HG02759 (cell line): ENCODE measurements at regions not wholly inside any gene's neighbourhood (a gene's known extent, or its start where the extent isn't known, plus 50 kb on each side); places are given as distances from the start of the nearest gene placed in this dataset.

Experiments
- ATAC-seq: cut with Tn5 transposase; IDR thresholded peaks from one replicate; pipeline ENCODE4 v1.9.1; 2021; ENCODE audit warnings: mild to moderate bottlenecking, moderate library complexity; ENCODE audit not compliant: unreplicated experiment

DNA sequence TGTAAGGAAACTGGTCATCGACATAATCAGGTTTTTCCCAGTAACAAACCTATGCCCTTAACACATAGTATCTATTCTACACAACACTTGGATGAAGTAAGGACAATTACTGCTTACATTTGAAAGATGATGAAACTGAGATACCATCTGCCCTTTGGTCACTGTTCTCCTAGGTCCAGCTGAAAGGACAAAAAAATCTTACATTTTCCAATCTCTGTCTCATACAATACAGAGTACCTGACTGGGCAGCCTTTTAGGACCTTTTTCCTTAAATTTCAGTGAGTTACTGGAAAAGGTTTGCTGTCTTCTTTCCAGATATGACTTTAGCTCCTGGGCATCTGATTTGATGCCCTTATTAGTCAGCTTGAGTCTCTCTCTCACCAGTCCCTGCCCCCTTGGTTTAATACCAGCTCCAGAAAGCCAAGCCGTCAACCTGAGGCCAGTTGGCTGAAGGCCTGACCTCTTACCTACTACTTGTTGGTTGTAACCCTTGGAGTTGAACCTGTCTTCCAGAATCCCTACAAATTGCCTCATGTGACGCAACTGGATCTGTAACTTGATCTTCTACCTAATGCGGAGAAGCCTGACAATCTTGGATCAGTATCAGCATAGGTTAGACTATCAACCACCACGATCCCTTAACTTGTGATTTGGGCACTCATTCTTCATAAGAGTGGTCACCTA is 355.3 kb upstream of the ZNF385D start:
- ATAC-seq: no peak

GRCh38 chr3:22111226-22111625 is 360.2 kb upstream of the ZNF385D start:
- ATAC-seq: no peak

DNA sequence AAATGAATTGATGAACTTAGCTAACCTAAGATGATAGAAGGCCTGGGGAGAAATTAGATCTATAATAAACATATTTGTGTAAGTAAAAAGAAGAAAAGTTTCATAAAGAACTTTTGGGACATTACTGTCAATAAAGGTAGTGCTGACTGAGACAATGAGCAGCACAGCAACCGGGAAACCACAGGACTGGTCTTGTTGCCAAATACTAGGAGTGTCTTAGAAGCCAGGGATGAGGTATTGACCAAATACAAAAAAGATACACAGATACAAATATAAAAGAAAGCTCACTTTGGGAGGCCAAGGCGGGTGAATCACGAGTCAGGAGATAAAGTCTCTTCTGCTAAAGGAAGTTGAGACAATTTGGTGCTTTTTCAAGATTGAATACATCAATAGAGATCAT is 362.4 kb upstream of the ZNF385D start:
- ATAC-seq: no peak

DNA sequence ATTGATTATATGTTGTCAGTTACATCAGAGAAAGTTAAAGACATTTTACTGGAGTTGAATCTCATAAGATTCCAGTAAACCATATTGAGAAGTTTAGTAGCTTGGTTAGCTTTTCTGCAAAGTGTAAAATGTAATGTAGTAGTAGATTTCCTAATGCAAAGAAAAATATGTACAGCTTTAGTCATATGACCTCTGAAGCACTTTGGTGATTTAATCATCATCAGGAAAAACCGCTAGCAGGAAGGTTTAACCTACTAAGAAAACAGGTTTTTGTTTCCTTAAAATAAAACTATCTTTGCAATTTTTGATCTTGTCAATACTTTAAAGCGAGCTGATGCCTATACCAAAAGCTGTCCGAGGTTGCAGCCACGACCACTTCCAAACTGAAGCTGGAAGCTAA is 364.6 kb upstream of the ZNF385D start:
- ATAC-seq: no peak

- ATAC-seq: no peak
Observed at GRCh38 chr3:22117091-22117490, 366.1 kb upstream of the ZNF385D start.

DNA sequence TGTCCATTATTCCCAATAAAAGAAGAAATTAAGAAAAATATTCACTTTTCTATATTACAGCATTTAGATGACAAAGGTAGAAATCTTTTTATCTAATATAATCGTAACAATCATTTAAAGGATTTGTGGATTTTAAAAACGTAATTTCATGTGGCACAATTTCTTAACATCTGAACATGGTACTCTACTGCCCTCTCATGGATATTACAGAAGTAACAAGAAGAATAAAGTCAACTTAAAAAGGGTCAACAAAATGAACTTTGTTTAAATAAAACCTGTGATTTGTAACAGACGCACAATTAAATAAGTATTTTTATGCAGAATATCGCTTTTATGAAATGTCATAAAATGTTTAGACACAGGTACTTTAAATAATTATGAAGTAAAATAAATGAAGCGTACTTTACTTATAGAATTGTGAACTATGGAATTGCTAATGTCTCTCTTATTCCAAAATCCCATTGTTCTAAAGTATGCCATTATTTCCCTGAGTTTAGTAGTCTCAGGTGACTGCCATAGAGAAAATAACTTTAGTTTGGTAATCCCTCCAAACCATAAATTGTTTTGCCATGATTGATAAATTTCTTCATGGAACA is 366.8 kb upstream of the ZNF385D start:
- ATAC-seq: no peak

GRCh38 chr3:22118542-22118941 is 367.5 kb upstream of the ZNF385D start:
- ATAC-seq: no peak

GRCh38 chr3:22121068-22121701 is 370.2 kb upstream of the ZNF385D start:
- peak; percentile 75 for ATAC-seq

GRCh38 chr3:22122567-22122966 is 371.6 kb upstream of the ZNF385D start:
- peak; percentile 77 for ATAC-seq

- no peak for ATAC-seq
Observed at GRCh38 chr3:22129101-22129500, 378.1 kb upstream of the ZNF385D start.

GRCh38 chr3:22141769-22142168 is 390.8 kb upstream of the ZNF385D start:
- ATAC-seq: no peak

DNA sequence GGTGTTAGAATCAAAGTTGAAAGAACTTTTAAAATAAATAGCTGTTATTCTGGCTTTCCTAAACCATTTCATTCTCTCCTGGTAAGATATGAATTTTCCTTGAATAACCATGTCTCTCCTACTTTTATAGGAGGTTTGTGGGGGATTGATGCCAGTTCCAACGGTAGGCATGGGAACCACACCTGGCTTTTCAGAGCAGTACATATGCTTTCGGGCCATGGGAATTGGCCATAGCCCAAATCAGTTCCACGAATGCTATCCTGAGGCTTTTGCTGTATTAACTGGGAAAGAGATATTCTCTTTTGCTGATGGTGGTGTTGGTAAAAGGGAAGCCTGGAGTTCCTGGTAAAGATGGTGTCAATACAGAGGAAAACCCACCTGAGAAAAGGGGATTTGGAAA is 396.2 kb upstream of the ZNF385D start:
- no peak for ATAC-seq

DNA sequence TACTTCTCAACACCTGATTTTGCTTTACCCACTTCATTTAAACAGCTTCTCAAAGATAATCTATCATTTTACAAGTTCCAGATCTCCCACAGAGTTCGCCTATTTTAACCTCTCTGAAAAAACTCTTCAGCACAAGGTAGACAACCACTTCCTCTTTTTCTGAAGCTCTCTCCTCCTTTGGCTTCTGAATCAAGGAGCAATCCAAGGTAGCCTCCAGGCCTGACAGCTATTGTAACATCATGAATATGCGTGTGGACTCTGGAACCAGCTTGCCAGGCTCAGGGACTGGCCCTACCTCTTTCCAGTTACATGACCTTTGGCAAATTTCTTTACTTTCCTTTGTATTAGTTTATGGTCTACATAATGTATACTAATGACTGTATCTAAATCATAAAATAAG is 405.9 kb upstream of the ZNF385D start:
- no peak for ATAC-seq

DNA sequence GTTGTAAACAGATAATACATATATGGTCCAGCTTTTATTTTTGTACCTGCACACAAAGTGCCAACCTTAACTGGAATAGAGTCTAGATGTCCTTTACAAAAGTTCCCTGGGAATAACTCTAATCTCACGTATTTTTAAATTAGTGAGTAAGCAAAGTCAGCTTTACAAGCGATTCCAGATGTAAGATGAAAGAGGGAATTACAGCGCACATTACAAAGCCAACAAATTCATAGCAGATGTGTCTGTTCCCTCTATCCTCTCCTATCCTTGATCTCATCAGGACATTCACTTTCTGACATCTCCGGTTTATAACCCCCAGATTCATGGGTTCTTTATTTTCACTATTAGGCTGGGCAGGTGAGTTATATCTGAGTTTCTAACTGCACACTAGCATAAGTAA is 406.8 kb upstream of the ZNF385D start:
- ATAC-seq: no peak

DNA sequence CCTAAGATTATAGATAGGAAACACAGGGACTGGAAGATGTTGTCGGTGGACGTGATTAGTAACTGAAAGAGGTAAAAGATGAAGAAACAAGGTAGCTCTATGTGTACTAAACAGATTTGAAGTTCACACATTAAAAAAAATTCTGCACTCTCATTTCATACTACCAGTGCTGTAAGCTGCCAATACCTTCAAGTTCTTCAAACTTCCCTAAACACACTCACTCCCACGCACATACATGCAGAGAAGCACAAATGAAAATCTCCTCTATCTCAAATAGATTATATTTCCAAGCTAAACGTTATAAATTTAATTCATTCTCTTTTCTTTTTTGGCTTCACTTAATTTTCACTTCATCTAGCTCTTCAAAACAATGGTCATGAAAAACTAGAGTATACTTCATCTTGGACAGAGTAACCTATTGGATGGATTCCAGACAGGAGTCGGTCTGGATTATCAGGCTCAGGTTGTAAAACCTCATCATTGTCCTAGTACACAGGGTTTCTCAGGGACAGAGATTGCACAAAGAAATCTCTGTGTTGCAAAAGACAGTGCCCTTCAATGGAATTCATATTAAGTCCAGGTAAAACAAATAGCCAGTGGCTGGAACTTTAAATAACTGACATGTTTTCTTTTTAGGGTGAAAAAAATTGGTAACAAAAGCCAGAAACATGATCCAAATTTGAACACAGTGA is 408.1 kb upstream of the ZNF385D start:
- ATAC-seq: no peak

- ATAC-seq: no peak
Observed at GRCh38 chr3:22161315-22161714, 410.3 kb upstream of the ZNF385D start.

GRCh38 chr3:22170370-22170769 is 419.4 kb upstream of the ZNF385D start:
- ATAC-seq: no peak

DNA sequence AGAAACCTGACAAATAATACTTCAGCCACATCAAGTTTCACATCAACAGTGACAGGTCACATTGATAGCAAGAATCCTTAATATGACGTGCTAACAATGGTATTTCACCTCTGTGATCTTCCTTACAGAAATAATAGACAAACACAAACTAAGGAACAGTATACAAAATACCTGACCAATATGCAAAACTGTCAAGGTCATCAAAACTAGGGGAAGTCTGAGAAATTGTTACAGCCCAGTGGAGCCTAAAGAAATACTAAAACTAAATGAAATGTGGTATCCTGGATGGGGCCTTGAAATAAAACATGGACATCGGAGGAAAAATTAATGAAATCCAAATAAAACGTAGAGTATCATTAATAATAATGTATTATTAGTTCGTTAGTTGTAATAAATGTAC is 422.0 kb upstream of the ZNF385D start:
- ATAC-seq: no peak

DNA sequence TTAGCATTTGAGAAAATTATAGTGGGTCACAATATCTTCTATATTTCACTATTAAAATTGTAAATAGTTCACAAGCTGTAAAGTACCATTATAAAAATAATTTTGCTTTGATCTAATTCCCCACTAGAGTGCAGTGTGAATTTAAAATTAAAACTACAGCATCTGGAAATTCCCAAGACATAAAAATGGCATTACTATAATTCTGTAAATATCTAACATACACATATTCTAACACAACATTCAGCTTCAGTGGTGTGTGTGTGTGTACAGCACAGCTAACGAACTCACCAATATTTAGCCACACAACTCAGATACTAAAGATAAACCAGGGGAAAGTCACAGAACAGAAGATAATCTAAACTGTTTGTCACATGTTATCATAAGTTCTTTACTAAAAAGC is 424.9 kb upstream of the ZNF385D start:
- no peak for ATAC-seq

- ATAC-seq: no peak
Observed at GRCh38 chr3:22176911-22177310, 425.9 kb upstream of the ZNF385D start.

DNA sequence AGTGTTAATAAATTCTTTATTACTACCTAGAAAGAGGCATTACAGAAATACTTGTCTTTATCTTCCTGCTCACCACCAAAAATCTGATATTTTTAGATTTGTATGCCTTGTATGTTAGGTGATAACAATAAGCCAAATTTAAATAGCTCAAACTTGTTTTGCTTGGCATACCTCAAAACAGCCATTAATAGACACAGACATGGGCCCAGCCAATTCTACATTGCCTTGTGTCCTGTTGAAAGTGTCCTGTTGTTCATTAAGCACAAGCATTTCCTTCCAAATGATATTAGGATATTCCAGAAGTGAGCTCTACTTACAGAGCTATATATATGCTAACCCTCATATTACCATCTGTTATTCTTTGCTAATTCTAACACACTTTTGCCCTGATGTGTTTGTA is 438.6 kb upstream of the ZNF385D start:
- no peak for ATAC-seq

- no peak for ATAC-seq
Observed at GRCh38 chr3:22199095-22199494, 448.1 kb upstream of the ZNF385D start.
